ENCODE measurements at regions not wholly inside any gene's neighbourhood (a gene's known extent, or its start where the extent isn't known, plus 50 kb on each side); places are given as distances from the start of the nearest gene placed in this dataset.

GRCh38 chr6:79864421-79864820 lies 82.9 kb downstream of the ELOVL4 start:
- H3K4me1 Mint-ChIP-seq (ENCODE audit: low read depth) = peaks cover 2% of the 10 kb centered on the region
- no peak overlapping the region for H3K27ac Mint-ChIP-seq
- no peaks in the 10 kb centered on the region for H3K9me3 Mint-ChIP-seq (ENCODE audit: low read depth)
- no peak overlapping the region for H3K4me3 Mint-ChIP-seq
- H3K36me3 Mint-ChIP-seq = no peaks in the 10 kb centered on the region
- H3K27me3 Mint-ChIP-seq = peaks cover 4% of the 10 kb centered on the region

GRCh38 chr6:79864001-79864400 lies 83.4 kb downstream of the ELOVL4 start:
- no peak overlapping the region for H3K4me3 Mint-ChIP-seq
- H3K4me1 Mint-ChIP-seq (ENCODE audit: low read depth) = peaks cover 1% of the 10 kb centered on the region
- H3K9me3 Mint-ChIP-seq (ENCODE audit: low read depth) = no peaks in the 10 kb centered on the region
- no peak overlapping the region for H3K27ac Mint-ChIP-seq
- H3K36me3 Mint-ChIP-seq = no peaks in the 10 kb centered on the region
- H3K27me3 Mint-ChIP-seq = peaks cover 4% of the 10 kb centered on the region

GRCh38 chr6:79863566-79863965 lies 83.8 kb downstream of the ELOVL4 start:
- no peaks in the 10 kb centered on the region for H3K4me1 Mint-ChIP-seq (ENCODE audit: low read depth)
- H3K4me3 Mint-ChIP-seq = no peak overlapping the region
- peaks cover 4% of the 10 kb centered on the region for H3K27me3 Mint-ChIP-seq
- H3K36me3 Mint-ChIP-seq = no peaks in the 10 kb centered on the region
- no peaks in the 10 kb centered on the region for H3K9me3 Mint-ChIP-seq (ENCODE audit: low read depth)
- H3K27ac Mint-ChIP-seq = no peak overlapping the region

GRCh38 chr6:79862711-79863110 lies 84.6 kb downstream of the ELOVL4 start:
- no peaks in the 10 kb centered on the region for H3K9me3 Mint-ChIP-seq (ENCODE audit: low read depth)
- H3K4me3 Mint-ChIP-seq = no peak overlapping the region

GRCh38 chr6:79862126-79862525 lies 85.2 kb downstream of the ELOVL4 start:
- peaks cover 4% of the 10 kb centered on the region for H3K27me3 Mint-ChIP-seq
- H3K27ac Mint-ChIP-seq = no peak overlapping the region
- H3K9me3 Mint-ChIP-seq (ENCODE audit: low read depth) = no peaks in the 10 kb centered on the region
- no peak overlapping the region for H3K4me3 Mint-ChIP-seq
- H3K4me1 Mint-ChIP-seq (ENCODE audit: low read depth) = no peaks in the 10 kb centered on the region
- no peaks in the 10 kb centered on the region for H3K36me3 Mint-ChIP-seq

More at GRCh38 chr6:79862711-79863110, 84.6 kb downstream of the ELOVL4 start:
- no peak overlapping the region for H3K27ac Mint-ChIP-seq
- H3K27me3 Mint-ChIP-seq = peaks cover 4% of the 10 kb centered on the region
- H3K36me3 Mint-ChIP-seq = no peaks in the 10 kb centered on the region
- no peaks in the 10 kb centered on the region for H3K4me1 Mint-ChIP-seq (ENCODE audit: low read depth)

- H3K9me3 Mint-ChIP-seq (ENCODE audit: low read depth) = no peaks in the 10 kb centered on the region
- no peak overlapping the region for H3K4me3 Mint-ChIP-seq
- H3K36me3 Mint-ChIP-seq = no peaks in the 10 kb centered on the region
- H3K27me3 Mint-ChIP-seq = peaks cover 2% of the 10 kb centered on the region
- no peak overlapping the region for H3K27ac Mint-ChIP-seq
- H3K4me1 Mint-ChIP-seq (ENCODE audit: low read depth) = no peaks in the 10 kb centered on the region
Observed at GRCh38 chr6:79861023-79861422, 86.3 kb downstream of the ELOVL4 start.

GRCh38 chr6:79847426-79847825 lies 99.9 kb downstream of the ELOVL4 start:
- no peaks in the 10 kb centered on the region for H3K4me1 Mint-ChIP-seq (ENCODE audit: low read depth)
- H3K4me3 Mint-ChIP-seq = no peak overlapping the region
- H3K27ac Mint-ChIP-seq = no peak overlapping the region
- H3K9me3 Mint-ChIP-seq (ENCODE audit: low read depth) = no peaks in the 10 kb centered on the region
- no peaks in the 10 kb centered on the region for H3K36me3 Mint-ChIP-seq
- H3K27me3 Mint-ChIP-seq = peaks cover 6% of the 10 kb centered on the region

- H3K4me1 Mint-ChIP-seq (ENCODE audit: low read depth) = no peaks in the 10 kb centered on the region
- no peak overlapping the region for H3K4me3 Mint-ChIP-seq
- H3K27me3 Mint-ChIP-seq = peaks cover 13% of the 10 kb centered on the region
- no peaks in the 10 kb centered on the region for H3K36me3 Mint-ChIP-seq
- no peak overlapping the region for H3K27ac Mint-ChIP-seq
- H3K9me3 Mint-ChIP-seq (ENCODE audit: low read depth) = no peaks in the 10 kb centered on the region
Observed at GRCh38 chr6:79842376-79843040, 104.8 kb downstream of the ELOVL4 start.

- Mint-ChIP-seq H3K4me3 (no peak overlapping the region), H3K27me3 (peaks cover 13% of the 10 kb centered on the region), H3K9me3 (ENCODE audit: low read depth) (no peaks in the 10 kb centered on the region), H3K27ac (no peak overlapping the region), H3K4me1 (ENCODE audit: low read depth) (no peaks in the 10 kb centered on the region), H3K36me3 (no peaks in the 10 kb centered on the region)
Observed at GRCh38 chr6:79841577-79842375, 105.6 kb downstream of the ELOVL4 start.

- Mint-ChIP-seq H3K4me3 (no peak overlapping the region), H3K36me3 (no peaks in the 10 kb centered on the region), H3K9me3 (ENCODE audit: low read depth) (no peaks in the 10 kb centered on the region), H3K27ac (no peak overlapping the region), H3K27me3 (peaks cover 18% of the 10 kb centered on the region), H3K4me1 (ENCODE audit: low read depth) (no peaks in the 10 kb centered on the region)
Observed at GRCh38 chr6:79838851-79839250, 108.5 kb downstream of the ELOVL4 start.

- no peaks in the 10 kb centered on the region for H3K9me3 Mint-ChIP-seq (ENCODE audit: low read depth)
- H3K4me1 Mint-ChIP-seq (ENCODE audit: low read depth) = no peaks in the 10 kb centered on the region
- no peak overlapping the region for H3K4me3 Mint-ChIP-seq
- H3K27ac Mint-ChIP-seq = no peak overlapping the region
- peaks cover 13% of the 10 kb centered on the region for H3K27me3 Mint-ChIP-seq
- H3K36me3 Mint-ChIP-seq = no peaks in the 10 kb centered on the region
Observed at GRCh38 chr6:79833964-79834284, 113.4 kb downstream of the ELOVL4 start.

GRCh38 chr6:79833264-79833963 lies 113.9 kb downstream of the ELOVL4 start:
- no peaks in the 10 kb centered on the region for H3K36me3 Mint-ChIP-seq
- no peaks in the 10 kb centered on the region for H3K4me1 Mint-ChIP-seq (ENCODE audit: low read depth)
- H3K4me3 Mint-ChIP-seq = no peak overlapping the region
- no peak overlapping the region for H3K27ac Mint-ChIP-seq
- no peaks in the 10 kb centered on the region for H3K9me3 Mint-ChIP-seq (ENCODE audit: low read depth)
- H3K27me3 Mint-ChIP-seq = peaks cover 13% of the 10 kb centered on the region

- no peak overlapping the region for H3K27ac Mint-ChIP-seq
- no peak overlapping the region for H3K4me3 Mint-ChIP-seq
- H3K9me3 Mint-ChIP-seq (ENCODE audit: low read depth) = no peaks in the 10 kb centered on the region
- no peaks in the 10 kb centered on the region for H3K36me3 Mint-ChIP-seq
- H3K27me3 Mint-ChIP-seq = peaks cover 14% of the 10 kb centered on the region
- H3K4me1 Mint-ChIP-seq (ENCODE audit: low read depth) = no peaks in the 10 kb centered on the region
Observed at GRCh38 chr6:79832723-79833122, 114.6 kb downstream of the ELOVL4 start.

GRCh38 chr6:79824202-79824601 lies 123.2 kb downstream of the ELOVL4 start:
- H3K9me3 Mint-ChIP-seq (ENCODE audit: low read depth) = peaks cover 4% of the 10 kb centered on the region
- peaks cover 2% of the 10 kb centered on the region for H3K36me3 Mint-ChIP-seq
- no peaks in the 10 kb centered on the region for H3K4me1 Mint-ChIP-seq (ENCODE audit: low read depth)
- H3K27me3 Mint-ChIP-seq = peaks cover 21% of the 10 kb centered on the region
- no peak overlapping the region for H3K27ac Mint-ChIP-seq
- no peak overlapping the region for H3K4me3 Mint-ChIP-seq

- H3K27ac Mint-ChIP-seq = no peak overlapping the region
- H3K9me3 Mint-ChIP-seq (ENCODE audit: low read depth) = peaks cover 4% of the 10 kb centered on the region
- no peak overlapping the region for H3K4me3 Mint-ChIP-seq
- H3K27me3 Mint-ChIP-seq = peaks cover 16% of the 10 kb centered on the region
- H3K4me1 Mint-ChIP-seq (ENCODE audit: low read depth) = no peaks in the 10 kb centered on the region
- peaks cover 2% of the 10 kb centered on the region for H3K36me3 Mint-ChIP-seq
Observed at GRCh38 chr6:79821859-79822258, 125.5 kb downstream of the ELOVL4 start.
